ENCODE measurements at regions not wholly inside any gene's neighbourhood (a gene's known extent, or its start where the extent isn't known, plus 50 kb on each side); places are given as distances from the start of the nearest gene placed in this dataset.
A peak's percentile ranks its signal among the peaks of the same experiment; 100 is the strongest.
"Not testable (repeated sequence)": the region's sequence is repeated elsewhere in the genome, so short reads cannot be mapped to it uniquely, and the experiment has no call there.

DNA sequence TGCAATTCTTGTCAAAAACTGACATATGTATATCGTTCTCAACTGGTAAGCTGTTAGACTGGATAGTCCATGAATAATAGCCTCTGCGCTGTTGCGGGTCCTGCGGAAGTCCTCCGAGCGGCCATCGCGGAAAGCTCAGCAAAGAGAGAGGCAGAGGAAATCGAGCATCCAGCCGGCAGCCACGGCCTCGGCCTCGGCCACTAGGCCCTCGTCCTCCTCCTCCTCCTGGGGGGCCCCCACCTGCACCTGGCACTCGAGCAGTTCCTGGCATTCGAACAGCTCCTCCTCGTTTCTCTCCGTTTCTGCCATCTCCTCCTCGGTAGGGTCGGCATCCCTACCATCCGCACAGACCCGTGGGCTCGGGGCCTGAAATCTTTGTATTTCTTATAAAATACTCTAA lies 111.2 kb upstream of the CYLC1 start:
- not testable (repeated sequence) for DNase-seq (ENCODE audit: low read depth in 1 of 2, low spot score in 1 of 2); H3K4me3 ChIP-seq; H3K27me3 ChIP-seq; H3K36me3 ChIP-seq; H3K27ac ChIP-seq; H3K9me3 ChIP-seq (ENCODE audit: low read depth); H3K4me1 ChIP-seq (ENCODE audit: low read depth)

DNA sequence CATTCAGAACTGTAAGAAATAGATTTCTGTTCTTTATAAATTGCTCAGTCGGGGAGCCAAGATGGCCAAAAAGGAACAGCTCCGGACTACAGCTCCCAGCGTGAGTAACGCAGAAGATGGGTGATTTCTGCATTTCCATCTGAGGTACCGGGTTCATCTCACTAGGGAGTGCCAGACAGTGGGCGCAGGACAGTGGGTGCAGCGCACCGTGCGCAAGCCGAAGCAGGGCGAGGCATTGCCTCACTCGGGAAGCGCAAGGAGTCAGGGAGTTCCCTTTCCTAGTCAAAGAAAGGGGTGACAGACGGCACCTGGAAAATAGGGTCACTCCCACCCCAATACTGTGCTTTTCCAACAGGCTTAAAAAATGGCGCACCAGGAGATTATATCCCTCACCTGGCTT lies 110.5 kb upstream of the CYLC1 start:
- not testable (repeated sequence) for H3K27ac ChIP-seq; DNase-seq (ENCODE audit: low read depth in 1 of 2, low spot score in 1 of 2); H3K36me3 ChIP-seq; H3K9me3 ChIP-seq (ENCODE audit: low read depth); H3K27me3 ChIP-seq; H3K4me1 ChIP-seq (ENCODE audit: low read depth); H3K4me3 ChIP-seq

DNA sequence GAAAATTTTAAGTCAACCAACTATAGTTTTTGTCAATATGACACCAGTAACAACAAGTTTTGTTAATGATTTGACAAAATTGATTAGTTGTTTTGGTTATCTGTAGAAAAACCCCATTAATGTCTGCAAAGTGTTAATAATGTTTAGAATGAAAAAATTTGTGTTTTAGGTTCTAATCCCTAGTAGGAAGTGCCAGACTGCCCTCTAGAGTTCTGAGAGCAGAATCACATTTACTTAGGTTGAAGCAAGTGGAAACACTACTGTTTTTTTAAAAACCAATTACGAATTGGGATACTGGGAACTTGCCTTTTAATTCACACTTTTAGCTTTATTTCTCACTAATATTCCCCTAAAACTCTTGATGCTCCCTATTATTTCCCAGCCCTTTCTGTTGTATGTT lies 101.1 kb upstream of the CYLC1 start:
- Histone ChIP-seq H3K4me1 (ENCODE audit: low read depth) (no peaks in the 10 kb centered on the region), H3K27ac (no peak overlapping the region), H3K9me3 (ENCODE audit: low read depth) (no peaks in the 10 kb centered on the region), H3K4me3 (no peak overlapping the region), H3K27me3 (no peaks in the 10 kb centered on the region), H3K36me3 (no peaks in the 10 kb centered on the region)
- DNase-seq (ENCODE audit: low read depth in 1 of 2, low spot score in 1 of 2): peak in 1 of 2 donors; percentile 44
- TF ChIP-seq, protein P1, sequence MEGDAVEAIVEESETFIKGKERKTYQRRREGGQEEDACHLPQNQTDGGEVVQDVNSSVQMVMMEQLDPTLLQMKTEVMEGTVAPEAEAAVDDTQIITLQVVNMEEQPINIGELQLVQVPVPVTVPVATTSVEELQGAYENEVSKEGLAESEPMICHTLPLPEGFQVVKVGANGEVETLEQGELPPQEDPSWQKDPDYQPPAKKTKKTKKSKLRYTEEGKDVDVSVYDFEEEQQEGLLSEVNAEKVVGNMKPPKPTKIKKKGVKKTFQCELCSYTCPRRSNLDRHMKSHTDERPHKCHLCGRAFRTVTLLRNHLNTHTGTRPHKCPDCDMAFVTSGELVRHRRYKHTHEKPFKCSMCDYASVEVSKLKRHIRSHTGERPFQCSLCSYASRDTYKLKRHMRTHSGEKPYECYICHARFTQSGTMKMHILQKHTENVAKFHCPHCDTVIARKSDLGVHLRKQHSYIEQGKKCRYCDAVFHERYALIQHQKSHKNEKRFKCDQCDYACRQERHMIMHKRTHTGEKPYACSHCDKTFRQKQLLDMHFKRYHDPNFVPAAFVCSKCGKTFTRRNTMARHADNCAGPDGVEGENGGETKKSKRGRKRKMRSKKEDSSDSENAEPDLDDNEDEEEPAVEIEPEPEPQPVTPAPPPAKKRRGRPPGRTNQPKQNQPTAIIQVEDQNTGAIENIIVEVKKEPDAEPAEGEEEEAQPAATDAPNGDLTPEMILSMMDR (IDR thresholded peaks at IDR 0.05; ENCODE audit: low read depth, low read length): no peak

DNA sequence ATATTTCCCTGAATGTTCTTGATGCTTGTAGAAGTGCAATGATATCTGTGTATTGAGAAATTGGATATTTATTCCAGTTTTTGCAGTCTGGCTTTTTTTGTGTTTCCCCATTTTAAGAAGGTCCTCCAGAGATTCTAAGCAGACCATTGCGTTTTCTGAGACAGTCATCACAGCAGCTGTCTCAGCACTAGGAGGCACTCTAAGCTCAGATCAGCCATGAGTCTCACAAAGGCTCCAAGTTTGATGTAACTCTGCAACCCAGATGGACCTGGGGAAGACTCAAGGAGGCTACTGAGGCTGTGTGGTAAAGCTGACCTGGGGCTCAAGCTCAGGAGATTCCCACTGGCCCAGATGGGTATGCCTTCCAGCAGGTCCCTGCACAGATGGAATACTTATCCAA lies 89.3 kb upstream of the CYLC1 start:
- H3K4me3 ChIP-seq: no peak overlapping the region
- H3K27me3 ChIP-seq: no peaks in the 10 kb centered on the region
- H3K9me3 ChIP-seq (ENCODE audit: low read depth): no peaks in the 10 kb centered on the region
- peak in 1 of 2 donors; percentile 3 for DNase-seq (ENCODE audit: low read depth in 1 of 2, low spot score in 1 of 2)
- no peak overlapping the region for H3K27ac ChIP-seq
- H3K4me1 ChIP-seq (ENCODE audit: low read depth): no peaks in the 10 kb centered on the region
- H3K36me3 ChIP-seq: no peaks in the 10 kb centered on the region
- TF ChIP-seq, protein P1 (IDR thresholded peaks at IDR 0.05; ENCODE audit: low read depth, low read length): no peak

Data from cardiac muscle cell (in vitro differentiated cells and primary cell).